Neural progenitor cell (in vitro differentiated cells): ENCODE measurements at regions not wholly inside any gene's neighbourhood (a gene's known extent, or its start where the extent isn't known, plus 50 kb on each side); places are given as distances from the start of the nearest gene placed in this dataset.

Source experiments
- CTCF ChIP-seq: fragments of 200-600 bp; sonication (generic); IDR thresholded peaks from 2 replicates; pipeline ENCODE4 v1.5.1; 2017; ENCODE audit warnings: antibody characterized with exemption, mild to moderate bottlenecking
- EZH2 ChIP-seq: fragments of 200-600 bp; sonication (generic); IDR thresholded peaks from 2 replicates; pipeline ENCODE4 v1.6.1; 2017; ENCODE audit warnings: antibody characterized with exemption, mild to moderate bottlenecking, moderate library complexity
- EZH2phosphoT487 ChIP-seq: fragments of 200-600 bp; sonication (generic); IDR thresholded peaks from 2 replicates; pipeline ENCODE4 v1.6.1; 2017; ENCODE audit warnings: antibody characterized with exemption

GRCh38 chr21:33174756-33175155 is 55.0 kb upstream of the IFNAR2 start:
- no peak for TF ChIP-seq CTCF
- TF ChIP-seq EZH2 = no peak
- no peak for TF ChIP-seq EZH2phosphoT487
